Hypothalamus (tissue), 51 donors: ENCODE measurements at regions not wholly inside any gene's neighbourhood (a gene's known extent, or its start where the extent isn't known, plus 50 kb on each side); places are given as distances from the start of the nearest gene placed in this dataset.
"Not testable (repeated sequence)": the region's sequence is repeated elsewhere in the genome, so short reads cannot be mapped to it uniquely, and the experiment has no call there.

Experiments used
- DNase-seq, 51 donors: peaks; one replicate each; lab custom pipeline; 2025; lab: John Stamatoyannopoulos, UW

DNA sequence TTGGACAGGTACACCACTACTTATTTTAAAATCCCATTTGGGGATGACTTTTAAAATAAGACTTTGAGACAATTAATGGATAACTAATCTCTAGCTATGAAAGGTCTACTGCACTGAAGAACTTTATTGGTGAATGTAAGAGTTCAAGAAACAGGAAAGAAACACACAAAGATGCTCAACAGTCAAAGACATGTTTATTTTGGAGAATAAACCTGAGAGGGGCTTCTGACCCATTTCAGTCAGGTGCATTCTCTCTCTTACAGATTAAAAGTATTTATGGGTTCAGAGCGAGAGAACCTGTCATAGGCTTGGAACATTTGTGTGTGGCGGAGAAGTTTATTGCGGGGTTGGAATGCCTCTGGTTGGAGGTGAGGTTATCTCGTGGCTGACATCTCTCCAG lies 94.3 kb upstream of the USP29 start:
- DNase-seq: no peak

DNA sequence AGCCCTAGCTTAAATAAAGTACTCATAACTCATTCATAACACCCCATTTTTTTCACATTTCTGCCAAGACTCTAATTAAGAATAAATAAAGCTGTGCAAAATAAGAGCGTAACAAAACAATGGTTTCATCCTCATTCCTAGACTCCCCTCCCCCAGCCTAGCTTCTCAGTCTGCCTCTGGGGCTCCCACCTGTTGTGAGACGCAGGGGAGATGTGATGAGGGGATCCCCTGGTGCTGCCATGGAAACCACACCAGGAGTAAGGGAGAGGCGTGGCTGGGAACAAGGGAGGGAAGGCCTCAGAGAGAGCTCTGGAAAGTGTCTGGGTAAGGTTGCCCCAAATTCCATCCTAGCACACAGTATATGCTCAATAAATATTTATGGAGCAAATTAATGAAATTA lies 93.3 kb upstream of the USP29 start:
- DNase-seq: no peak

DNA sequence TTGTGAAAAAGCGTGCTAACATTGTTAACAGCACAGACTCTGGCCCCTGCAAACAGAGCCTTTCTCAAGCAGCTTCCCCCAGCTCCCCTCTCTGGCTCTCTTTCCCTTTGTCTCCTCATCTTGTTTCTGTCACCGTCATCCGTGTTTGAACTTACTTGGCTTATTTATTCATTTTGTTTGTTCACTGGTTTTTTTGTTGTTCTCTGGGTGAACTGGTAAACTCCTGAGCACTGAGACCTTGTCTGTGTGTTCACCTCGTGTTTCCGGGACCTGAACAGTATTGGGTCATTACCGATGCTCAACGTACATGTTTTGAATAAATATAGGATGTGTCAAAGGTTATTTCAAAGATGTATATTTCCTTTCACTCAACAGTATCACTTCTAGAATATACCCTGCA lies 92.4 kb upstream of the USP29 start:
- no peak for DNase-seq

- DNase-seq: no peak
Measured at GRCh38 chr19:57028804-57029525, 90.8 kb upstream of the USP29 start.

GRCh38 chr19:57031106-57031505 lies 88.7 kb upstream of the USP29 start:
- DNase-seq: peak in 1 of 51 donors; percentile 28

DNA sequence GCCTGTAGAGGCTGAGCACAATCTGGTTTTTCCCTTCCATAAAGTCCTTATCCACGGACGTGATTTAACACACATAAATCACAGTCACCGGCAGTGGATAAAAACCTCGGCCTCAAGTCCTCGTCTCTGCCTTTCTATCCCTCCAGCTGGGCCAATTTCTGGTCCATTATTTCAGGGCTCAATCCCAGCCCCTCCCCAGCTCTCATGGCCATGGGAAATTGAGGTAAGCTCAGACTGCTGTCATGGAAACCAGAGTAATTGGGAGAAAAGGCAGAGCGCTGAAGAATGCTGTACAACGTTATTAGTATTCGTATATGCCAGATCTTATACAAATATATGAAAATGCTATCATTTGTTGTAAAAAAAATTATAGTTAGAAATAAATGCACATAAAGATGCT lies 86.2 kb upstream of the USP29 start:
- DNase-seq: peak in 1 of 51 donors; percentile 5

DNA sequence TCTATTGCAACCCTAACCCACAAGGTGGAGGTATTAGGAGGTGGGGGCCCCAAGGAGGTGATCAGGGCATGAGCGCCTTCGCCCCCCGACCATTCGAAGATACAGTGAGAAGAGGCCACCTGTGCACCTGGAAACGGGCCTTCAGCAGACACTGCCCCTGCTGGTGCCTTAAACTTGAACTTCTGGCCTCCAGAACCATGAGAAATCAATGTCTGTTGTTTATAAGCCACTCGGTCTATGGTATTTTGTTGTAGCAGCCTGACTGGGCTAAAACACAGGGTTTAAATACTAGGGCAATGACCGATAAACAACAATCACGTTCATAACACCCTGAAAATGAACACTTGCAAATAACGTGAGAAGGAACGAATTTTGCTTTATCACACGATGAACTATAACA lies 85.2 kb upstream of the USP29 start:
- DNase-seq: no peak

- DNase-seq: not testable (repeated sequence)
Measured at GRCh38 chr19:57035740-57036139, 84.0 kb upstream of the USP29 start.

DNA sequence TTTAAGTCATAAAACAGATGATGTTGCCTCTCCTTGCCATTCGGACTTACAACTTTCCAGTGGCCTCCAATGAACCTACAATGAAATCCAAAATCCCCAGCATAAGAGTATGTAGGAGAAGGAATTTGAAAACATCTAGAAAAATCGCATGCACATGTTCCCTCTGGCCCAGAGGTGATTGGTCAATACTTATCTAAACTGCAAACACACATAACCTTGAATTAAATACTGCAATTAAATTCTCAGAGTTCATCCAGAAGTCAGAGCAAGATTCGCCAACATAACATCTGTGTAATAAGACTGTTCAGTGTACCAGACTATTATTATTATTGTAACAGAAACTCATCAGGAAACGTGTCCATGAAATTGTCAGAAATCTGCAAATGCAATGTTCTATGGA lies 82.2 kb upstream of the USP29 start:
- DNase-seq: no peak

- DNase-seq: no peak
Measured at GRCh38 chr19:57047743-57048142, 72.0 kb upstream of the USP29 start.

DNA sequence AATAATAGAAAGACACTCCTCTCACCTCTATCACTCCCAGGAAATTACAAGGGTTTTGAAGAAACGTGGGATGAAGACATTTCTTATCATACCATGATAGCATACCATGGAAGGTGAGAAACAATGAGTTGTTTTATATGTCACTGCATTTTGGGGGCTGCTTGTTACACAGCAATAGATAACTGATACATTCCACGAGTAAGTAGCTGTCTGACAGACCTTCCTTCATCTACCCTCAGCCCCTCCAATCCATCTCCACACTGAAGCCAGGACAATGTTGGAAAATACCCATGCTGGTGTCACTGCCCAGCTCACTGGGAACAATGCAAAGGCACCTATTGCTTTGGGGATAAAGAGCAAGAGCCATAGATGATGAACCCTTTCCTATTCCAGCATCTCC lies 68.9 kb upstream of the USP29 start:
- no peak for DNase-seq

DNA sequence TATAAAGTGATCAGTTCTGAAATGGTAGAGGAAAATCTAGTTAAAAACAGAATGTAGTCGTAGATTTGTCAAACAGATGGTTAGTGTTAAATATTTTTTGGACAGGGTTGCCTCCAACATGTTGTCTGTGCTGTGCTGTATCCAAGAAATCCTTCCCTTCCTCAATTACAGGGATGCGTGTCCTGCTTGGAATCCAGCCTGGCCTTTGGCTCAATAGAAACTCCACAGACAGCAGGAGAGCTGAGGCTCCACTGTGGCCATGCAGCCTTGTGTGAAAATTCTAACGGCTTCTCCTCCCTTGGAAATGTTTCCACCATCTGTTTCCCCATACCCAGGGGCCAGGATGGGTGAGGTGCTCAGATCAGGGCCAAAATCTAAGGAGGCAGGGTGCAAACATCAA lies 67.7 kb upstream of the USP29 start:
- DNase-seq: no peak

DNA sequence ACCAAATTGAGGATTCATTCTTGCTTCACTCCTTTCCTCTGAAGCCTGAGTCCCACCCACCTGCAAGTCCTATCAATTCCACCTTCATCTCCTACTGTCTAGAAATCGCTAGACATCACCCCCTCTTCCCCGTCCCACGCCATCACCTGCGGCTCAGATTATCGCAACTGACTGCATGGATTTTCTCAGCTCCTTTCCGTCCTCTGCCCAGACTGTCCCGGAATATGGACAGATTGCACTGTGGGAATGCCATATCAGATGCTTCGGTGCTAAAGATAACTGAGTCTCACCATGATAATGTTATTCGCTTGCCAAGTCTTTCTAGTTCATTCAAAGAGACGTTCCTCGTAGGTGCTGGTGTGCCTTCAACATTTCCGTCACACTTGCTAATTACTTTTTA lies 66.4 kb upstream of the USP29 start:
- peak in 1 of 51 donors; percentile 32 for DNase-seq

GRCh38 chr19:57055956-57056355 lies 63.8 kb upstream of the USP29 start:
- DNase-seq: no peak

- DNase-seq: peak in 3 of 51 donors; percentile 4 to 9 (median 6)
Measured at GRCh38 chr19:57057036-57057686, 62.6 kb upstream of the USP29 start.

DNA sequence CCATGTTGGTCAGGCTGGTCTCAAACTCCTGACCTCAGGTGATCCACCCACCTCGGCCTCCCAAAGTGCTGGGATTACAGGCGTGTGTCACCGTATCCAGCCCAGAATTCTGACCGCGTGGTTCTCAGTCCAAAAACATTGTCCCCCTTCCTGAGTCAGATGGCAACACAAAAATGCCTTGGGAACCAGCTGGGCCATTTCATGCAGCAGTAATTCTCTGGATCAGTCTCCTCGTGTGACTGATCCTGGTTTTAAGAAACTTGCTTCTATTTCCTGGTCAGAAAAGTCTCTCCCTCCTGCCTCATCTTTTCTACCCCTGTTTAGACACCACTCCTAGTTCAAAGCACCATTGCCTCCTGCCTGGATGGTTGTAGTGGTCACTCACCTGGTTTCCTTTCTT lies 60.9 kb upstream of the USP29 start:
- no peak for DNase-seq

DNA sequence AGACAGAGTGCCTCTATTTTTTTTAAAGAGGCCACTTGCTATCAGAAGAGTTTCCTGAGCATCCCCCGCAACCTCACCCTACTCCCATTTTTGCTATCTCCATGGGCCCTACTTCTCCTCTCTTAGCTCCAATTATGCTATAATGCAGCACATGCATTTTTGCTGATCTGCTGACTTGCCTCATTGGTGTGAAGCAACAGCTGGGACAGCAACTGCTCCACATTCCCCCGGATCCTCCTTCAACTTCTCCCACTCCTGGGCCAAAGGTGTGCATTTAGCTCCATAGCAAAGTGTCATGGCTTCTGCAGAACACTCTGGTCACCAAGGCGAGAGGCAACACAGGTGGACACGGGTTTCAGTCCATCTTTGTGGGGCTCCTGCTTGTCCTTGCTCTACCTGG lies 56.7 kb upstream of the USP29 start:
- no peak for DNase-seq

- no peak for DNase-seq
Measured at GRCh38 chr19:57067440-57067839, 52.3 kb upstream of the USP29 start.

DNA sequence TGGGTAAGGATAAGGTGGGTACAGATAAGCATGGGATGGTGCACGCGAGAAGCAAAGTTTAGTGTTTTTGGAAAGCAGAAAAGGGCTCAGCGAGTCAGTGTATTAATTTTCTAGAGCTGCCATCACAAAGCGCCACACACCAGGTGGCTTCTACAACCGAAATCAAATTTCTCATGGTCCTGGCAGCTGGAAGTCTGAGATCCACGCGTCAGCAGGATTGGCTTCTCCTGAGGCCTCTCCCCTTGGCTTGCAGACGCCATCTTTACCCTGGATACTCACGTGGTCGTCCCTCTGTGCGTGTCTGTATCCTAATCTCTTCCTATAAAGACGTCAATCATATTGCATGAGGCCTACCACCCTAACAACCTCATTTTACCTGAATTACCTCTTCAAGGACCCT lies 51.5 kb upstream of the USP29 start:
- DNase-seq: no peak

GRCh38 chr19:57068921-57069697 lies 50.7 kb upstream of the USP29 start:
- peak in 29 of 51 donors; percentile 0 to 51 (median 17) for DNase-seq
